ENCODE measurements at regions not wholly inside any gene's neighbourhood (a gene's known extent, or its start where the extent isn't known, plus 50 kb on each side); places are given as distances from the start of the nearest gene placed in this dataset.

DNA sequence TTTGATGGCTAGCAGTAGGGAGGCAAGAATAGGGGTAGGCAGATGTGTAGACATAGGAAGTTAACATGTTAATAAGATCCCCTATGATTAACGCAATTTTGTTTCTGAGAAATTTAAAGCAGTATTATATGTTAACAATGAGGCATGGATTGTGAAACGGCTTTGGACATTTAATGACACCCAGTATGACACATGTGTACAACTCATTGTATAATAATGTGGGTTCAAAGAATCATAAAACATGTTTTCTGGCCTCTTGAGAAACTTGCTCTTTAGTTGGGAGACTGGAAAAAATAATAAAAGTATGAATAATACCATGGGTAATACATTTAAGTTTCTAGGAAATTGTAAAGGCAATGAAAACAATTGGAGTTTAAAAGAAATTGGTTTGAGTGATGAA, 332.1 kb upstream of the CDH20 start:
- no peak for TF ChIP-seq TAF1 (IDR thresholded peaks at IDR 0.05; ENCODE audit: borderline replicate concordance, low read depth, low read length)
- TF ChIP-seq POLR2A (IDR thresholded peaks at IDR 0.05; ENCODE audit: low read depth, low read length): no peak
